WERI-Rb-1 (cell line): ENCODE measurements at regions not wholly inside any gene's neighbourhood (a gene's known extent, or its start where the extent isn't known, plus 50 kb on each side); places are given as distances from the start of the nearest gene placed in this dataset.

ENCODE experiments used
- DNase-seq: peaks from one replicate; pipeline ENCODE4 v3.0.0-alpha.2; 2020
- H3K27ac ChIP-seq: fragments of 250-450 bp; sonication (Bioruptor Pico); 2 replicates; pipeline ENCODE4 v1.5.1; 2020; ENCODE audit warnings: mild to moderate bottlenecking, moderate library complexity
- H3K27me3 ChIP-seq: fragments of 250-450 bp; sonication (Bioruptor Pico); 2 replicates; pipeline ENCODE4 v1.5.1; 2021; ENCODE audit warnings: mild to moderate bottlenecking, low read depth, moderate library complexity; ENCODE audit not compliant: insufficient read depth, severe bottlenecking
- H3K36me3 ChIP-seq: fragments of 250-450 bp; sonication (Bioruptor Pico); 2 replicates; pipeline ENCODE4 v1.5.1; 2020; ENCODE audit warnings: mild to moderate bottlenecking, moderate library complexity
- H3K4me3 ChIP-seq: 2 replicates; pipeline ENCODE4 v1.5.1; 2011; ENCODE audit warnings: low read depth, mild to moderate bottlenecking, control low read depth, low read length
- H3K9me3 ChIP-seq: fragments of 250-450 bp; sonication (Bioruptor Pico); 2 replicates; pipeline ENCODE4 v1.5.1; 2021; ENCODE audit warnings: mild to moderate bottlenecking, moderate library complexity; ENCODE audit not compliant: severe bottlenecking
- TF ChIP-seq, protein P1 (sequence below): IDR thresholded peaks from 2 replicates; pipeline ENCODE4 v1.5.1; 2011; ENCODE audit warnings: low read depth, mild to moderate bottlenecking, control low read depth, inconsistent platforms, low read length

- no peaks in the 10 kb centered on the region for H3K27me3 ChIP-seq
Measured at GRCh38 chr18:28689588-28689987, 512.7 kb upstream of the CDH2 start.

DNA sequence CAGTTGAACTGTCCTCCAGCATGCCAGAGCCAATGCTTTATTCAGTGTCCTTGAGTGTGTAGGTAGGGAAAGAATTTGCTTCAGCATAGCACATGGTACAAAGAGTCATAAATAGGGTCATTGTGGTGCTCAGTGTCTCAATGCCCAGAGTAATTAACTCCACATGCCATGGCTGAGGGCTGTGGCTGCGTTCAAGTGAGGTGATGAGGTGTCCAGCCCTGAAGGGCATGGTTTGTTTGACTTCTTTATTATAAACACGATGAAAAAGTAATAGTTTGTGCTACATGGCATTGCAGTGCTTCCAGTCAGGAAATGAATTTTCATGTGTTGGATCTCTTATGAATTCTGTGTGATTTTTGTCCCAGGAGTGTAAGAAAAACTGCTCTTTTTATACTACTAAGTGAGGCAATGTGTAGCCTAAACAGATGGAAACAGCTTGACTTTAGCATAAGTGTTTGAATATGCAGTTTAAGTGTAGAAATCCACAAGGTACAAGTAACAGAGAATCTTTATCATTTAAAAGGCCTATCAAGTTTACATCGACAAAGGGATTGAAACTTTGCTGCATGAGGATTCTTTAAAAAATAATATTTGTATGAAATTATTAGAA is 507.9 kb upstream of the CDH2 start:
- no peak overlapping the region for H3K27ac ChIP-seq
- H3K27me3 ChIP-seq: no peaks in the 10 kb centered on the region
- no peaks in the 10 kb centered on the region for H3K36me3 ChIP-seq
- no peak overlapping the region for H3K4me3 ChIP-seq
- no peaks in the 10 kb centered on the region for H3K9me3 ChIP-seq
- no peak for DNase-seq
- TF ChIP-seq, protein P1, sequence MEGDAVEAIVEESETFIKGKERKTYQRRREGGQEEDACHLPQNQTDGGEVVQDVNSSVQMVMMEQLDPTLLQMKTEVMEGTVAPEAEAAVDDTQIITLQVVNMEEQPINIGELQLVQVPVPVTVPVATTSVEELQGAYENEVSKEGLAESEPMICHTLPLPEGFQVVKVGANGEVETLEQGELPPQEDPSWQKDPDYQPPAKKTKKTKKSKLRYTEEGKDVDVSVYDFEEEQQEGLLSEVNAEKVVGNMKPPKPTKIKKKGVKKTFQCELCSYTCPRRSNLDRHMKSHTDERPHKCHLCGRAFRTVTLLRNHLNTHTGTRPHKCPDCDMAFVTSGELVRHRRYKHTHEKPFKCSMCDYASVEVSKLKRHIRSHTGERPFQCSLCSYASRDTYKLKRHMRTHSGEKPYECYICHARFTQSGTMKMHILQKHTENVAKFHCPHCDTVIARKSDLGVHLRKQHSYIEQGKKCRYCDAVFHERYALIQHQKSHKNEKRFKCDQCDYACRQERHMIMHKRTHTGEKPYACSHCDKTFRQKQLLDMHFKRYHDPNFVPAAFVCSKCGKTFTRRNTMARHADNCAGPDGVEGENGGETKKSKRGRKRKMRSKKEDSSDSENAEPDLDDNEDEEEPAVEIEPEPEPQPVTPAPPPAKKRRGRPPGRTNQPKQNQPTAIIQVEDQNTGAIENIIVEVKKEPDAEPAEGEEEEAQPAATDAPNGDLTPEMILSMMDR: no peak

More at GRCh38 chr18:28689588-28689987, 512.7 kb upstream of the CDH2 start:
- TF ChIP-seq, protein P1: no peak
- Histone ChIP-seq H3K4me3 (no peak overlapping the region), H3K36me3 (no peaks in the 10 kb centered on the region), H3K27ac (no peak overlapping the region), H3K9me3 (no peaks in the 10 kb centered on the region)
- no peak for DNase-seq

- Histone ChIP-seq H3K9me3 (no peaks in the 10 kb centered on the region), H3K27ac (no peak overlapping the region), H3K27me3 (no peaks in the 10 kb centered on the region), H3K4me3 (no peak overlapping the region), H3K36me3 (no peaks in the 10 kb centered on the region)
- TF ChIP-seq, protein P1: no peak
- no peak for DNase-seq
Measured at GRCh38 chr18:28682912-28683311, 506.0 kb upstream of the CDH2 start.

- Histone ChIP-seq H3K4me3 (no peak overlapping the region), H3K27ac (no peak overlapping the region), H3K36me3 (no peaks in the 10 kb centered on the region), H3K27me3 (no peaks in the 10 kb centered on the region), H3K9me3 (no peaks in the 10 kb centered on the region)
- TF ChIP-seq, protein P1: no peak
- no peak for DNase-seq
Measured at GRCh38 chr18:28669165-28669564, 492.2 kb upstream of the CDH2 start.

DNA sequence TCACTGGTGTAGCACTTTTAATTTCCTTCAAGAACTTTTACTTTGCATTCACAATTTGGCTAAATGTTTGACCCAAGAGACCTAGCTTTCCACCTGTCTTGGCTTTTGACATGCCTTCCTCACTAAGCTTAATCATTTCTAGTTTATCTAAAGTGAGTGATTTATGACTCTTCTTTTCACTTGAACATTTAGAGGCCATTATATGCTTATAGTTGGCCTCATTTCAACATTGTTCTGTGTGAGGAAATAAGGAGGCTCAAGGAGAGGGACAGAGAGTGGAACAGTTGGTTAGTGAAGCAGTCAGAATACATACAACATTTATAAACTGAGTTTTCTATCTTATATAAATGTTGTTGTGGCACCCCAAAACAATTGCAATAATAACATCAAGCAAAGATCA is 489.3 kb upstream of the CDH2 start:
- H3K36me3 ChIP-seq: no peaks in the 10 kb centered on the region
- no peaks in the 10 kb centered on the region for H3K27me3 ChIP-seq
- H3K9me3 ChIP-seq: no peaks in the 10 kb centered on the region
- H3K27ac ChIP-seq: no peak overlapping the region
- DNase-seq: no peak
- H3K4me3 ChIP-seq: no peak overlapping the region
- TF ChIP-seq, protein P1: no peak

- TF ChIP-seq, protein P1: no peak
- no peak for DNase-seq
- Histone ChIP-seq H3K9me3 (no peaks in the 10 kb centered on the region), H3K36me3 (no peaks in the 10 kb centered on the region), H3K27ac (no peak overlapping the region), H3K27me3 (no peaks in the 10 kb centered on the region), H3K4me3 (no peak overlapping the region)
Measured at GRCh38 chr18:28657961-28658360, 481.0 kb upstream of the CDH2 start.
